Large intestine (tissue), 3 donors: ENCODE measurements at regions not wholly inside any gene's neighbourhood (a gene's known extent, or its start where the extent isn't known, plus 50 kb on each side); places are given as distances from the start of the nearest gene placed in this dataset.
"Not testable (repeated sequence)": the region's sequence is repeated elsewhere in the genome, so short reads cannot be mapped to it uniquely, and the experiment has no call there.

Source experiments
- DNase-seq, 2 donors: peaks; one replicate each; pipeline versions ENCODE4 v3.0.0 to v3.0.0-alpha.2; 2013
- H3K27ac ChIP-seq: one replicate; pipeline ENCODE4 v1.5.1; 2013; ENCODE audit warnings: low read length
- H3K27me3 ChIP-seq: 2 replicates; pipeline ENCODE4 v1.6.1; 2013; ENCODE audit warnings: low read length; ENCODE audit not compliant: control insufficient read depth, insufficient read depth
- H3K36me3 ChIP-seq: 2 replicates; pipeline ENCODE4 v1.6.1; 2013; ENCODE audit warnings: low read length; ENCODE audit not compliant: control insufficient read depth, insufficient read depth
- H3K4me1 ChIP-seq: one replicate; pipeline ENCODE4 v1.6.1; 2013; ENCODE audit warnings: low read length; ENCODE audit not compliant: control insufficient read depth, insufficient read depth
- H3K4me3 ChIP-seq: one replicate; pipeline ENCODE4 v1.5.1; 2013; ENCODE audit warnings: low read length
- H3K9me3 ChIP-seq: one replicate; pipeline ENCODE4 v1.6.1; 2013; ENCODE audit warnings: mild to moderate bottlenecking, low read depth, low read length, moderate library complexity; ENCODE audit not compliant: control insufficient read depth
- WGBS: methylation state at CpG from one replicate; pipeline ENCODE4 v1.1.5; 2013; ENCODE audit warnings: low lambda C conversion rate; ENCODE audit not compliant: insufficient coverage; 5-methylcytosine and 5-hydroxymethylcytosine counted together

GRCh38 chr5:17064241-17064640, 128.2 kb upstream of the MYO10 start:
- DNase-seq = no peak
- H3K27me3 ChIP-seq = no peaks in the 10 kb centered on the region
- no CpG with 5 or more reads among the region's 3 CpGs for WGBS
- no peaks in the 10 kb centered on the region for H3K4me1 ChIP-seq
- peaks cover 7% of the 10 kb centered on the region for H3K9me3 ChIP-seq
- no peak overlapping the region for H3K27ac ChIP-seq
- H3K36me3 ChIP-seq = no peaks in the 10 kb centered on the region
- no peak overlapping the region for H3K4me3 ChIP-seq

DNA sequence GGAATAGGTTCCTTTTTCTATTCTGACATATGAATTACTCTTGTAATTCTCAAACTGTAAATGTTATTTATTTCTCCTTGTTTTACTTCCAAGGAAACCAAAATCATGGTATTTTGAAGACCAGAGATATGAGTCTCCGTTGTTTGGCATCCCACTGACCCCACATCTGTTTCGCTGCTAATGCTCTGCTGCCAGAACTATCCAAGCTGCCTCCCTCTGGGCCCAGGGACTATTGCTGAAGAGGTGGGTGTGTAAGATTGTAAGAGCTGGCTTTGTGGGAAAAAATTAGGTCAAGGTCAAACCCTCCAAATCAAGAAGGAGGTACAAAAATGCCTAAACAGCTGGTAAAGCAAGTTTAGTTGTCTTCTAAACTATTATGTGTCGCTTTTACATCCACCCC, 129.4 kb upstream of the MYO10 start:
- DNase-seq = no peak
- no peaks in the 10 kb centered on the region for H3K27me3 ChIP-seq
- WGBS = no CpG with 5 or more reads among the region's 3 CpGs
- no peak overlapping the region for H3K27ac ChIP-seq
- H3K4me3 ChIP-seq = no peak overlapping the region
- H3K9me3 ChIP-seq = peaks cover 7% of the 10 kb centered on the region
- H3K4me1 ChIP-seq = no peaks in the 10 kb centered on the region
- no peaks in the 10 kb centered on the region for H3K36me3 ChIP-seq

GRCh38 chr5:17066026-17066425, 129.9 kb upstream of the MYO10 start:
- not testable (repeated sequence) for DNase-seq, H3K4me1 ChIP-seq, H3K27me3 ChIP-seq, H3K36me3 ChIP-seq, H3K27ac ChIP-seq, H3K9me3 ChIP-seq, H3K4me3 ChIP-seq
- WGBS = no CpG with 5 or more reads among the region's 5 CpGs

DNA sequence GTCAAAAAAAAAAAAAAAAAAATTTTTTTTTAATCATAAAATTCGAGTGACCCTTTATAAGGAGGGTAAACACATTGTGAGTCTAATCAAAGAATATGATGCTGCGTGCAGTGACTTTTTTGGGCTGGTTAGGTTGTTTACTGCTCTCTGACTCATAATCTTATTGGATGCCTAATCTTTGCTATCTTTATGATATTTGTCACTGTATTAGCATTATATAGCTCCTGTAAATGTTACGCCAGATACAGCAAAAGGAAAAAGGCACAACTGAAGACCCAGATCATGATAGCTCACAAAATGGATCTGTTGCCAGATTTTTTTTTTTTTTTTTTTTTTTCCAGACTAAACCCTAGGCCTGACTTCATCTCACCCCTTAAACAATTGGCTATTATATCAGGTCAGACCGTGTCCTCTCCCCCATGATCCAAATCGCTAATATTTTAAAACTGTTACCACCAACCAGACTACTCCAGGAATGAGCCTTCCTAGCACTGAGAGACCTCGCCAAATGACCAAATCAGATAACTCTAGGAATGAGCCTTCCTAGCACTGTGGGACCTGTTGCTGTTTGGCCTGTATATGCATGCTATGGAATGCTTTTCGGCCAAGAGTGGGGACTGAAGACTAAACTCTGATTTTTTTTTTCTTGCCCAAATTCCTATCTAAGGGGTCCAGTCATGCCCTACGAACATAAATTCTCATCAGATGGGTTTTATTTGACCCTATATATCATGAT, 131.7 kb upstream of the MYO10 start:
- H3K27ac ChIP-seq = no peak overlapping the region
- H3K27me3 ChIP-seq = no peaks in the 10 kb centered on the region
- H3K4me1 ChIP-seq = no peaks in the 10 kb centered on the region
- no peak for DNase-seq
- no peak overlapping the region for H3K4me3 ChIP-seq
- 80% methylated on average over 3 of the region's 8 CpGs for WGBS
- H3K36me3 ChIP-seq = no peaks in the 10 kb centered on the region
- no peaks in the 10 kb centered on the region for H3K9me3 ChIP-seq

GRCh38 chr5:17069995-17070511, 134.0 kb upstream of the MYO10 start:
- peak in 1 of 2 donors; percentile 17 for DNase-seq
- Histone ChIP-seq H3K9me3 (no peaks in the 10 kb centered on the region), H3K4me1 (no peaks in the 10 kb centered on the region), H3K27ac (no peak overlapping the region), H3K36me3 (no peaks in the 10 kb centered on the region), H3K4me3 (no peak overlapping the region), H3K27me3 (no peaks in the 10 kb centered on the region)
- WGBS = no CpG with 5 or more reads among the region's 13 CpGs

DNA sequence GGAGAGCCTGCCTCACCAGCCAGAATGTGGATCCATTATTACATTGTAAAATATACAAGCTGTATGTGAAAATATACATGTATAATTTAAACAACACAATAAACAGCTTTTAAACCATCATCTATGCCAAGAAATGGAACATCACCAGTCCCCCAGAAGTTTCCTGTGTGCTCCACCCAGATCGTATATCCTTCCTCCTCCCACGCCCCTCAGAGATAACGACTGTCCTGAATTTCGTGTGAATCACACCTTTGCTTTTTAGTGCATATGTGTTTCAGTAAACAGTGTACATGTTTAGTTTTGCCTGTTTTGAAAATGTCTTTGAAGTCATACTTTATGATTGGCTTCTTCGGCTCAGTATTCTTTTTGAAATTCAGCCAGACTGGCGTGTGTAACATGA, 134.6 kb upstream of the MYO10 start:
- Histone ChIP-seq H3K4me3 (no peak overlapping the region), H3K9me3 (no peaks in the 10 kb centered on the region), H3K27me3 (no peaks in the 10 kb centered on the region), H3K4me1 (no peaks in the 10 kb centered on the region), H3K36me3 (no peaks in the 10 kb centered on the region), H3K27ac (no peak overlapping the region)
- WGBS = no CpG with 5 or more reads among the region's 6 CpGs
- DNase-seq = no peak

DNA sequence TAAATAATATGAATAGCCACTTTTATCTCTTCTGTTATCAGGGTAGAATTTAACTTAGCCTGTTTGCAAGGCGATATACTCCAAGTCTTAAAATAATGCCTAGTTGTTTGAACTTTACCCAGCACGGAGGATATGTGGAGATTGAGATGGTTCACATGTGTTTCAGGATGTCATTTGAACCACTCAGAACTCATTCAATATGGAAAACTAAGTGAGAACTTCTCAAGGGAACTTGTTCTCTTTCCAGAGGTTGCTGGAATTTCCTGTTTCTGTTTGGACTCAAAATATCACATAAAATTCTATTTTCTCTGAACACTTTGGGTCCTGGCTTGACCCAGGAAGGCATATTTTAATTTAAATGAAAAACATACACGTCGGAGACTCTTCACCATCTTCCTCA, 139.1 kb upstream of the MYO10 start:
- H3K27me3 ChIP-seq = no peaks in the 10 kb centered on the region
- DNase-seq = no peak
- no peaks in the 10 kb centered on the region for H3K36me3 ChIP-seq
- no peaks in the 10 kb centered on the region for H3K4me1 ChIP-seq
- 66% methylated on average over 3 of the region's 4 CpGs for WGBS
- no peaks in the 10 kb centered on the region for H3K9me3 ChIP-seq
- no peak overlapping the region for H3K4me3 ChIP-seq
- H3K27ac ChIP-seq = no peak overlapping the region

GRCh38 chr5:17076272-17076671, 140.2 kb upstream of the MYO10 start:
- Histone ChIP-seq H3K36me3 (no peaks in the 10 kb centered on the region), H3K27me3 (no peaks in the 10 kb centered on the region), H3K4me1 (no peaks in the 10 kb centered on the region), H3K9me3 (no peaks in the 10 kb centered on the region), H3K27ac (no peak overlapping the region), H3K4me3 (no peak overlapping the region)
- no peak for DNase-seq
- WGBS = no CpG with 5 or more reads among the region's 2 CpGs

- Histone ChIP-seq H3K9me3 (no peaks in the 10 kb centered on the region), H3K4me1 (no peaks in the 10 kb centered on the region), H3K27me3 (no peaks in the 10 kb centered on the region), H3K4me3 (no peak overlapping the region), H3K27ac (no peak overlapping the region), H3K36me3 (no peaks in the 10 kb centered on the region)
- no CpG with 5 or more reads among the region's 11 CpGs for WGBS
- DNase-seq = no peak
Observed at GRCh38 chr5:17077440-17078233, 139.8 kb upstream of the BASP1 start.

DNA sequence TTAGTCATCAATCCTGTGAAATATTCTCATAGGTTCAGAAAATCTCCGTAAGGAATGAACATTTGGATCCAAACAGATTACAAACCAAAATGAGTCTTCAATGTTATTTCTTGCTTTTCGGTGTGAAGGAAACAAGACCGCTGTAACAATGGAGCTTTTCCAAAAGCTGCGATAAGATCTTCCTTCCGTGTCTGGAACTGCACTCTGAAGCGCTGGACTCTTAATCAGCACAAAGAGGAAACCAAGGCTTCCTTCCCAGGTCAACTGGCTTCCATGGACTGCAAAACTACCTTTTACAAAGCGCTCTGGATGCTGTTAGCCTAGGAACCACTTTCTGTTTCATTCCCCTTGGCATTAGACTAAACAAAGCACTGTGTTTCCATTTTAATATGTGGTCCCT, 137.9 kb upstream of the BASP1 start:
- Histone ChIP-seq H3K36me3 (no peaks in the 10 kb centered on the region), H3K27me3 (no peaks in the 10 kb centered on the region), H3K27ac (no peak overlapping the region), H3K9me3 (no peaks in the 10 kb centered on the region), H3K4me3 (no peak overlapping the region), H3K4me1 (no peaks in the 10 kb centered on the region)
- 73% methylated on average over 2 of the region's 7 CpGs for WGBS
- DNase-seq = no peak
